ENCODE measurements at regions not wholly inside any gene's neighbourhood (a gene's known extent, or its start where the extent isn't known, plus 50 kb on each side); places are given as distances from the start of the nearest gene placed in this dataset.

- TF ChIP-seq MAX (CRISPR knock-in tag; IDR thresholded peaks at IDR 0.05) (no peak), CTCF (IDR thresholded peaks at IDR 0.05) (no peak), NFYB (CRISPR knock-in tag; conservative IDR thresholded peaks at IDR 0.05; ENCODE audit: low read depth) (no peak), ZNF263 (CRISPR knock-in tag; IDR thresholded peaks at IDR 0.05; ENCODE audit: low read depth) (no peak), ZNF138 (CRISPR knock-in tag; conservative IDR thresholded peaks at IDR 0.05) (no peak), ZNF416 (CRISPR knock-in tag; IDR thresholded peaks at IDR 0.05) (no peak), NR3C1 (CRISPR knock-in tag; conservative IDR thresholded peaks at IDR 0.05; ENCODE audit: low read depth) (no peak), CREB1 (CRISPR knock-in tag; IDR thresholded peaks at IDR 0.05) (no peak), ZNF512 (CRISPR knock-in tag; IDR thresholded peaks at IDR 0.05; ENCODE audit: borderline replicate concordance) (no peak), TEAD4 (CRISPR knock-in tag; IDR thresholded peaks at IDR 0.05) (no peak), MXD4 (CRISPR knock-in tag; IDR thresholded peaks at IDR 0.05; ENCODE audit: borderline replicate concordance) (no peak)
- TF ChIP-seq, protein P1, sequence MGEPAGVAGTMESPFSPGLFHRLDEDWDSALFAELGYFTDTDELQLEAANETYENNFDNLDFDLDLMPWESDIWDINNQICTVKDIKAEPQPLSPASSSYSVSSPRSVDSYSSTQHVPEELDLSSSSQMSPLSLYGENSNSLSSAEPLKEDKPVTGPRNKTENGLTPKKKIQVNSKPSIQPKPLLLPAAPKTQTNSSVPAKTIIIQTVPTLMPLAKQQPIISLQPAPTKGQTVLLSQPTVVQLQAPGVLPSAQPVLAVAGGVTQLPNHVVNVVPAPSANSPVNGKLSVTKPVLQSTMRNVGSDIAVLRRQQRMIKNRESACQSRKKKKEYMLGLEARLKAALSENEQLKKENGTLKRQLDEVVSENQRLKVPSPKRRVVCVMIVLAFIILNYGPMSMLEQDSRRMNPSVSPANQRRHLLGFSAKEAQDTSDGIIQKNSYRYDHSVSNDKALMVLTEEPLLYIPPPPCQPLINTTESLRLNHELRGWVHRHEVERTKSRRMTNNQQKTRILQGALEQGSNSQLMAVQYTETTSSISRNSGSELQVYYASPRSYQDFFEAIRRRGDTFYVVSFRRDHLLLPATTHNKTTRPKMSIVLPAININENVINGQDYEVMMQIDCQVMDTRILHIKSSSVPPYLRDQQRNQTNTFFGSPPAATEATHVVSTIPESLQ (CRISPR knock-in tag; IDR thresholded peaks at IDR 0.05): no peak
- TF ChIP-seq, protein P2, sequence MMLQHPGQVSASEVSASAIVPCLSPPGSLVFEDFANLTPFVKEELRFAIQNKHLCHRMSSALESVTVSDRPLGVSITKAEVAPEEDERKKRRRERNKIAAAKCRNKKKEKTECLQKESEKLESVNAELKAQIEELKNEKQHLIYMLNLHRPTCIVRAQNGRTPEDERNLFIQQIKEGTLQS (CRISPR knock-in tag; conservative IDR thresholded peaks at IDR 0.05): no peak
- TF ChIP-seq, protein P3, sequence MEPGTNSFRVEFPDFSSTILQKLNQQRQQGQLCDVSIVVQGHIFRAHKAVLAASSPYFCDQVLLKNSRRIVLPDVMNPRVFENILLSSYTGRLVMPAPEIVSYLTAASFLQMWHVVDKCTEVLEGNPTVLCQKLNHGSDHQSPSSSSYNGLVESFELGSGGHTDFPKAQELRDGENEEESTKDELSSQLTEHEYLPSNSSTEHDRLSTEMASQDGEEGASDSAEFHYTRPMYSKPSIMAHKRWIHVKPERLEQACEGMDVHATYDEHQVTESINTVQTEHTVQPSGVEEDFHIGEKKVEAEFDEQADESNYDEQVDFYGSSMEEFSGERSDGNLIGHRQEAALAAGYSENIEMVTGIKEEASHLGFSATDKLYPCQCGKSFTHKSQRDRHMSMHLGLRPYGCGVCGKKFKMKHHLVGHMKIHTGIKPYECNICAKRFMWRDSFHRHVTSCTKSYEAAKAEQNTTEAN (CRISPR knock-in tag; IDR thresholded peaks at IDR 0.05): no peak
Measured at GRCh38 chr11:13189561-13190426, 87.8 kb upstream of the BMAL1 start.
